HG02623 (cell line): ENCODE measurements at regions not wholly inside any gene's neighbourhood (a gene's known extent, or its start where the extent isn't known, plus 50 kb on each side); places are given as distances from the start of the nearest gene placed in this dataset.
"Not testable (repeated sequence)": the region's sequence is repeated elsewhere in the genome, so short reads cannot be mapped to it uniquely, and the experiment has no call there.

Experiments used
- ATAC-seq: cut with Tn5 transposase; IDR thresholded peaks from one replicate; pipeline ENCODE4 v1.9.1; 2021; ENCODE audit warnings: moderate library complexity; ENCODE audit not compliant: unreplicated experiment

DNA sequence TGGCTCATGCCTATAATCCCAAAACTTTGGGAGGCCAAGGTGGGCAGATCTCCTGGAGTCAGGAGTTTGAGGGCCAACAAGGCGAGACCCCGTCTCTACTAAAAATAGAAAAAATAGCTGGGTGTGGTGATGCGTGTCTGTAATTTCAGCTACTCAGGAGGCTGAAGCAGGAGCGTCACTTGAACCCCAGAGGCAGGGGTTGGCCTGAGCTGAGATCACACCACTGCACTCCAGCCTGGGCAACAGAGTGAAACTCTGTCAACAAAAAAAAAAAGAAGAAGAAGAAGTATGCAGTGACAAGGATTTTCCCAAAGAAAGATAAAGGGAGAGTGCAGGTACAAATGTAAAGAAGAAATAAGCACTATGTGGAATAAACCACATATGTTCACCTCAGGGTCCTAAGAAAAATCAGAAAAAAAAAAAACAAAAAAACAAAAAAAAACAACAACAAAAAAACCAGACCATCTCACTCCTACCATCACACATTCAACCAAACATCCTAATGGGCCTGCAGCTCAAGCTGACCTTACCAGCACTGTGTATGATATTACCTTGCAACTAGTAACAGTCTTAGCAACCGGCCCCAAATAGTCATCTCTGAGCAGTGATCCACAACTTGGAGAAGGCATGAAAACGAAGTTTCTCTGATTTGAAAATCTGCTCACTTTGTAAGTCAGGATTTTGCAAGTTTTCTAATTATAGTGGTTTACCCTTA is 296.7 kb upstream of the PROK2 start:
- no peak for ATAC-seq

GRCh38 chr3:72080800-72081199 is 295.9 kb upstream of the PROK2 start:
- no peak for ATAC-seq

DNA sequence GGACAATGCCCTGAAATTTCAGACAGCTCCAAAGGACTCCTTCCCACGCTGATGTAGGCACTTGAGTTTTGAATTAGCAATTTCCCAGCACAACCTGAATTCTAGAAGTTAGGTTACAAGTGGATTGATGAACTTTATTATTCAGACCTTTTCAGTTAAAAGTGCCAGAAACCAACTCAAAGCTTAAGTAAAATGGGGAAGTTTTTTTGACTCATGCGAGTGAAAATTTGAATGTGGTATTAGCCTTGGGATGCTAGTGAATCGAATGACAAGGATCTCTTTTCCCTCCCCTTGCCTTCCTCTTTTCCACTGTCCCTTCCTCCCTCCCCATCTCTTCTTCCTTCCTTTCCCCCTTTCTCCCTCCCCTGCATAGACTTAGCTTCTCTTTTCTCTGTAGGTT is 295.1 kb upstream of the PROK2 start:
- ATAC-seq = no peak

- no peak for ATAC-seq
These were observed 294.5 kb upstream of the PROK2 start for GRCh38 chr3:72079369-72079872.

GRCh38 chr3:72078676-72079368 is 293.9 kb upstream of the PROK2 start:
- ATAC-seq = no peak

GRCh38 chr3:72077473-72078259 is 292.7 kb upstream of the PROK2 start:
- ATAC-seq = peak; percentile 42

- not testable (repeated sequence) for ATAC-seq
These were observed 290.9 kb upstream of the PROK2 start for GRCh38 chr3:72075848-72076247.

- ATAC-seq = no peak
These were observed 286.7 kb upstream of the PROK2 start for GRCh38 chr3:72071624-72072023.

- ATAC-seq = no peak
These were observed 285.1 kb upstream of the PROK2 start for GRCh38 chr3:72070005-72070404.

GRCh38 chr3:72069543-72069942 is 284.6 kb upstream of the PROK2 start:
- no peak for ATAC-seq

DNA sequence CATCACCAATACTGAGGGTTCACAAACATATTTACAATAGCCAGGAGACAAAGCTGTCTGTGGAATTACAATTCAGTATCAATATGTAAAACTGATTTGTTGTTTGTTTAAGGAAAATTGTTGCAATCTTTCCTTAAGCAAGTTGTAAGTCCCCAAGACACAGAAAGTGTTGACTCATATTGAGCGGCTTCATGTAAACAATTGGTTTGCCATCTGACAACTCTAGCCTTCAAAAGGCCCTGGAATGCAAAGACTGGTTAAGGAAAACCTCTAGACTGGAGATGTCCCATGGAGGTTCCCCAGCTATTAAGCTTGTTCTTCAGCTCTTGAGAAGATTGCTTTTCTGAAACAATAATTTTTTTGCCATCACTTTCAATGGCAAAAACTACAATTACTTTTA is 283.7 kb upstream of the PROK2 start:
- no peak for ATAC-seq

DNA sequence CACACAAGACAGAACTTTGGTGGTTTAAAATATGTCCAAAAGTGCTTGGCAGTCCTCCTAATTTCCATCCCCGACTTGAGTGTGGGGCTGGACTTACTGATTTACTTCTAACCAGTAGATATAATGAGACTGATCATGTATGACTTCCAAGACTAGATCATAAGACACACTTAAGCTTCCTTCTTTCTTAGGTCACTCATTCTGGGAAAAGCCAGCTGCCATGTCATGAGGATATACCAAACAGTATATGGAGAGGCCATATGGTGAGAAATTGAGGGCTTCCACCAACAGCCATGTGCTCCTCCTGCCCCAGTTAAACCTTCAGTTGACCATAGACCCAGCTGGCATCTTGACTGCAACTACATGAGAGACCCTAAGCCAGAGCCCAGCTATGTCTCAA is 282.8 kb upstream of the PROK2 start:
- no peak for ATAC-seq

DNA sequence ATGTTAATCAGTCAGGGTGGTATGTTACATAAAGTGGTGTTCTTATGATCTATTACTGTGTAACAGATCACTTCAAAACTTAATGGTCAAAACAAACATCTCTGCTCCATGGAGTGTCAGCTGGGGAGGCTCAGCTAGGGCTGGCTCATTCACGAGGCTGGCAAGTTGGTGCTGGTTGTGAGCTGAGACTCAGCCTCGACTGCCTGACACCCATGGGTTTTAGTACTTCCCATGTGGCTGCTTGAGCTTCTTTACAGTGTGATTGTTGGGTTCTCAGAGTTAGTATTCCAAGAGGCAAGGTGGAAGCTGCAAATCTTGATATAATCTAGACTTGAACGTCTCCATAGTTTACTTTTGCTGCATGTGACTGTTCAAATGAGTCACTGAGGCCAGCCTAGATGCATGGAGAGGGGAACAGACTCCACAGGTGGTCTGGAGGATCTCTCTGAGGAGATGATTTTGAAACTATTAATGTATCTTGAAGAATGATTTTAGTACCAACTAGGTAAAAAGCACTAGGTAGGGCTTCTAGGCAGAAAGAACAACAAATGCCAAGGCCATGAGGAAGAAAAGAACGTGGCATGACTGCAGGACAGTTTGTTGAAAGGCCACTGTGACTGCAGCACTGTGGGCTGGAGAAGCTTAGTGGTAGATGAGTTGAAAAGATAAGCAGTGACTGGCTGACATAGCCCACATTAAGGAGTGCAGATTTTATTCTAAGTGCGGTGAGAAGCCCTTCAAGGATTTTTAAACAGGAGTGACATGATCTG is 281.1 kb upstream of the PROK2 start:
- ATAC-seq = no peak

DNA sequence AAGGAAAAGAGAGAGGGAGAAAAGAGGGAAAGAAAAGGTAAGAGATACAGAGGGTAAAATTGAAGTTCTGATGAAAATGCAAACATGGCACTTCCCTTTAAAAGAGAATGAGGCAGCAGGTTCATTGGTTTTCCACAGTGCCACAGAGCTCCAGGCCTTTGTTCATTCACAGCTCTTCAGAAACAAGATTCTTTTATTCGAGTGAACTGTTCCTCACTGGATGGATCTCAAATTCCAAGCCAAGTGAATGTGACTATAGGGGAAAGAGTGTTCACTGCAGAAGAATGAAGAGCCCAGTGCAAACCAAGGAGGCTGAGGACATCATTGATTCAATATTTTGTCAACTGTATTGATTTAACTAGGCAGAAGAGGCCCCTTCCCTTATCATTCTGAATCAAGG is 280.3 kb upstream of the PROK2 start:
- ATAC-seq = no peak

DNA sequence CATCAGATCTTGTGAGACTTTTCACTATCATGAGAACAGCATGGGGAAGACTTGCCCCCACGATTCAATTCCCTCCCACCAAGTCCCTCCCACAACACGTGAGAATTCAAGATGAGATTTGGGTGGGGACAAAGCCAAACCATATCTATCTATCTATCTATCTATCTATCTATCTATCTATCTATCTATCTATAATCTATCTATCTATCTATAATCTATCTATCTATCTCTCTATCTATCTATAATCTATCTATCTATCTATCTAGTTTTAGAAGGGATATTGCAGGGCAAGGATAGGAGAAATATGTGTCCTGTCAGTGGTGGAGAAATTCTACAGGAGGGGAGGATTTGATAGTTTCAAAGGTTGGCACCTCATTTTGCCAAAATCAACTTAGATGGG is 279.8 kb upstream of the PROK2 start:
- ATAC-seq = not testable (repeated sequence)

GRCh38 chr3:72062017-72062416 is 277.1 kb upstream of the PROK2 start:
- ATAC-seq = no peak

DNA sequence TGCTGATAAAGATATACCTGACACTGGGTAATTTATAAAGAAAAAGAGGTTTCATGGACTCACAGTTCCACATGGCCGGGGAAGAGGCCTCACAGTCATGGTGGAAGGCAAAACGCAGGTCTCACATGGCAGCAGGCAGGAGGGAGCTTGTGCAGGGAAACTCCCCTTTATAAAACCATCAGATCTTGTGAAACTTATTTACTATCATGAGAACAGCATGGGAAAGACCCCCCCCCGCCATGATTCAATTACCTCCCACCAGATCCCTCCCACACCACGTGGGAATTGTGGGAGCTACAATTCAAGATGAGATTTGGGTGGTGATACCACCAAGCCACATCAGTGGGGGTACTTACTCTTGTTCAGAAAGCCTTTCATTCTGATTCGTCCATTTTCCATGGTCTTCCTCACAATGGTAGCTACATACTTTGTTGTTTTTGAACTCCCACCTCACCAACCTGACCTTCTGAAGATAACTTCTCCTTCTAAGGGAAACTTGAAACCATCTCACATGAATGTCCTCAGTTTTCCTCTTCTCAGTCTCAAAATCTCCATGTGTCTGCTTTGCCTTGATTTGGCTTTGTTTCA is 275.6 kb upstream of the PROK2 start:
- ATAC-seq = no peak

- no peak for ATAC-seq
These were observed 273.6 kb upstream of the PROK2 start for GRCh38 chr3:72058493-72059081.

GRCh38 chr3:72055436-72055835 is 270.5 kb upstream of the PROK2 start:
- ATAC-seq = no peak

GRCh38 chr3:72054976-72055375 is 270.0 kb upstream of the PROK2 start:
- no peak for ATAC-seq
